Tibial artery (tissue), 4 donors: ENCODE measurements at regions not wholly inside any gene's neighbourhood (a gene's known extent, or its start where the extent isn't known, plus 50 kb on each side); places are given as distances from the start of the nearest gene placed in this dataset.

Experiments used
- DNase-seq, 2 donors: peaks; one replicate each; pipeline ENCODE4 v3.0.0-alpha.2; 2019
- H3K27ac ChIP-seq, 2 donors: fragments of 200-600 bp; sonication (generic) in 1 of 2; 1 replicate in 1 of 2; 2 replicates in 1 of 2; pipeline ENCODE4 v1.5.1; 2018 to 2019; ENCODE audit warnings: mild to moderate bottlenecking in 1 of 2
- H3K27me3 ChIP-seq, 2 donors: fragments of 200-600 bp; sonication (generic) in 1 of 2; one replicate each; pipeline versions ENCODE4 v1.5.1 to v1.6.0; 2016 to 2019
- H3K36me3 ChIP-seq, 3 donors: fragments of 200-600 bp; sonication (generic) in 2 of 3; one replicate each; pipeline ENCODE4 v1.5.1; 2016 to 2019; ENCODE audit warnings: mild to moderate bottlenecking in 2 of 3
- H3K4me1 ChIP-seq, 4 donors: fragments of 200-600 bp; sonication (generic) in 2 of 4; 1 replicate in 3 of 4; 2 replicates in 1 of 4; pipeline ENCODE4 v1.5.1; 2016 to 2019
- H3K4me3 ChIP-seq, 2 donors: fragments of 200-600 bp; sonication (generic) in 1 of 2; 1 replicate in 1 of 2; 2 replicates in 1 of 2; pipeline ENCODE4 v1.5.1; 2018 to 2019; ENCODE audit warnings: mild to moderate bottlenecking in 2 of 2
- H3K9me3 ChIP-seq, 3 donors: fragments of 200-600 bp; sonication (generic) in 1 of 3; one replicate each; pipeline ENCODE4 v1.5.1; 2016 to 2019
- intact Hi-C: fragments of 100-400 bp; cut with DNase I; formaldehyde crosslinking; loops from one replicate; pipeline ENCODE4 v1.15.0; 2023; ENCODE audit warnings: low total_unique reads
- TF ChIP-seq, protein P1 (sequence below), 2 experiments: fragments of 200-600 bp in 1 of 2; fragments of 450-650 bp in 1 of 2; IDR thresholded peaks; one replicate each; pipeline ENCODE4 v1.5.1; 2017 to 2019; ENCODE audit warnings: antibody characterized with exemption in 2 of 2, mild to moderate bottlenecking in 1 of 2, moderate library complexity in 1 of 2

DNA sequence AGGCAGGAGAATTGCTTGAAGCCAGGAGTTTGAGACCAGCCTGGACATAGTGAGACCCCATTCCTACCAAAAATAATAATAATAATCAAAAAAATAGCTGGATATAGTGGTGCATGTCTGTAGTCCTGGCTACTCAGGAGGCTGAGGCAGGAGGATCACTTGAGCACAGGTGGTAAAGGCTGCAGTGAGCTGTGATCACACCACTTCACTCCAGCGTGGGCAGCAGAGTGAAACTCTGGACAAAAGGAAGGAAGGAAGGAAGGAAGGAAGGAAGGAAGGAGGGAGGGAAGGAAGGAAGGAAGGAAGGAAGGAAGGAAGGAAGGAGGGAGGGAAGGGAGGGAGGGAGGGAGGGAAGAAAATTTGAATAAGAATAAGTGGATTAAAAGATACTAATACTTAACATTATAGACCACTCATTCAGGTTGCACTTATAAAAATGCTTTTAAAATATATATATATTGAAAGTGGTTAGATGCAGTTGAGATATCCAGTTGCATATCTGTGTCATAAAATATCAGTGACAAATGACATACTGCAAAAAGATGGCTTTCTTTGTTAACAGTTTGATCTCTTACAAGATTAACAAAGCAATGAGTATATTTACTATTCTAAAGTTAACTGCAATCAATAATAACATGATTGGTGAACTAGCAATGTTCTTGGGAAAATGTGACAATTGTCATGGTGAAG, 702.4 kb downstream of the CPS1 start:
- intact Hi-C loops = no loop called here
- Histone ChIP-seq H3K27me3 (no peaks in the 10 kb centered on the region), H3K9me3 (no peaks in the 10 kb centered on the region), H3K36me3 (no peaks in the 10 kb centered on the region), H3K4me3 (no peak overlapping the region), H3K27ac (no peak overlapping the region), H3K4me1 (no peaks in the 10 kb centered on the region)
- no peak for DNase-seq
- TF ChIP-seq, protein P1, sequence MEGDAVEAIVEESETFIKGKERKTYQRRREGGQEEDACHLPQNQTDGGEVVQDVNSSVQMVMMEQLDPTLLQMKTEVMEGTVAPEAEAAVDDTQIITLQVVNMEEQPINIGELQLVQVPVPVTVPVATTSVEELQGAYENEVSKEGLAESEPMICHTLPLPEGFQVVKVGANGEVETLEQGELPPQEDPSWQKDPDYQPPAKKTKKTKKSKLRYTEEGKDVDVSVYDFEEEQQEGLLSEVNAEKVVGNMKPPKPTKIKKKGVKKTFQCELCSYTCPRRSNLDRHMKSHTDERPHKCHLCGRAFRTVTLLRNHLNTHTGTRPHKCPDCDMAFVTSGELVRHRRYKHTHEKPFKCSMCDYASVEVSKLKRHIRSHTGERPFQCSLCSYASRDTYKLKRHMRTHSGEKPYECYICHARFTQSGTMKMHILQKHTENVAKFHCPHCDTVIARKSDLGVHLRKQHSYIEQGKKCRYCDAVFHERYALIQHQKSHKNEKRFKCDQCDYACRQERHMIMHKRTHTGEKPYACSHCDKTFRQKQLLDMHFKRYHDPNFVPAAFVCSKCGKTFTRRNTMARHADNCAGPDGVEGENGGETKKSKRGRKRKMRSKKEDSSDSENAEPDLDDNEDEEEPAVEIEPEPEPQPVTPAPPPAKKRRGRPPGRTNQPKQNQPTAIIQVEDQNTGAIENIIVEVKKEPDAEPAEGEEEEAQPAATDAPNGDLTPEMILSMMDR (IDR thresholded peaks at IDR 0.05) = no peak

DNA sequence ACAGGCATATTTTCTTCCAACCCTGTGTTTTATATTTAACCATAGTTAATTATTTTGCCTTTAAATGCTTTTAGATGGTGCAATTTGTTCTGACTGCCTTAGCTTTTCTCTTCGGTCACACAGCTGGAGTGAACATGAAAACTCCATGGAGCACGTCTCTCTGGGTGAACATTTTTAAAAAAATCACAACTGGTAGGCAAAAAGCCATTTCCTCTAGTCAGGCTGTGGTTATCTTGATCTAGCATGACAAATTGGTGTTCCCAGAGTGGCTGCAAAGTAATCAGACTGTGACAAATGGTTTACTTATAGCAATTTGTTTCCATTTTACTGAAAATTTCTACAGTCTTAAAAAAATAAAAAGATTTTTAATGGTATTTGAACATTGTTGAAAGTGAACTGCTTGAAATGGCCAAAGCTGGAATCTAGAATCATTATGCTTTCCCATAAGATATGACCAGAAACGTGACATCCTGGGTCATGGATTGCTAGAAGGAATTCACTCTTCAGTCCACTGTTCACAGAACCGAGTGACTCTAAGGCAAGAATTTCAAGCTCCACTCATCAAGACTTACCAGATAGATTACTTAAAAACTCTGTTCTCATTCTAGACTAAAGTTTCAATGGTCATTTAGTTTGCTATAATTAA, 703.6 kb downstream of the CPS1 start:
- Histone ChIP-seq H3K4me3 (no peak overlapping the region), H3K9me3 (no peaks in the 10 kb centered on the region), H3K36me3 (no peaks in the 10 kb centered on the region), H3K27ac (no peak overlapping the region), H3K27me3 (no peaks in the 10 kb centered on the region), H3K4me1 (no peaks in the 10 kb centered on the region)
- intact Hi-C loops = no loop called here
- TF ChIP-seq, protein P1 (IDR thresholded peaks at IDR 0.05) = no peak
- DNase-seq = no peak

DNA sequence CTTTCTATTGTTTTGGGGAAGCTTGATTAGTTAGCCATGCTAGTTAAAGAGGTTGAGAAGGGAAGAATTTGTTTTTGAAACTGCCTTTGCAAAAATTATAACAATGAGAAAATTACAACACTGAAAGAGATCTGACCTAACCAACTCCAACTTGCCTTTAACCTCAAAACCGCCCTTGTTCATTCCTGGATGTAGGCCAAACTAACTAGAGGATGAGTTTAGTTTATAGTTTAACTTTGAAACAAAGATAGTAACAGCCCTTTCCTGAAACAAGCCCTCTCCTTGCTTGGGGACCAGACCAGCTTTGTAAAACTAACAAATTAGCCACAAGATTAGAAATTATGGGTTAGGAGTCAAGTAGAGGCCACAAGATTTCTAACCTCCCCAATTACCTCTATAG, 713.9 kb downstream of the CPS1 start:
- TF ChIP-seq, protein P1 (IDR thresholded peaks at IDR 0.05) = no peak
- H3K9me3 ChIP-seq = peaks cover 0 to 8% (median 0%) of the 10 kb centered on the region in 3 donors
- H3K27me3 ChIP-seq = no peaks in the 10 kb centered on the region
- H3K36me3 ChIP-seq = no peaks in the 10 kb centered on the region
- intact Hi-C loops = no loop called here
- H3K4me3 ChIP-seq = no peak overlapping the region
- H3K4me1 ChIP-seq = no peaks in the 10 kb centered on the region
- H3K27ac ChIP-seq = no peak overlapping the region
- DNase-seq = no peak

DNA sequence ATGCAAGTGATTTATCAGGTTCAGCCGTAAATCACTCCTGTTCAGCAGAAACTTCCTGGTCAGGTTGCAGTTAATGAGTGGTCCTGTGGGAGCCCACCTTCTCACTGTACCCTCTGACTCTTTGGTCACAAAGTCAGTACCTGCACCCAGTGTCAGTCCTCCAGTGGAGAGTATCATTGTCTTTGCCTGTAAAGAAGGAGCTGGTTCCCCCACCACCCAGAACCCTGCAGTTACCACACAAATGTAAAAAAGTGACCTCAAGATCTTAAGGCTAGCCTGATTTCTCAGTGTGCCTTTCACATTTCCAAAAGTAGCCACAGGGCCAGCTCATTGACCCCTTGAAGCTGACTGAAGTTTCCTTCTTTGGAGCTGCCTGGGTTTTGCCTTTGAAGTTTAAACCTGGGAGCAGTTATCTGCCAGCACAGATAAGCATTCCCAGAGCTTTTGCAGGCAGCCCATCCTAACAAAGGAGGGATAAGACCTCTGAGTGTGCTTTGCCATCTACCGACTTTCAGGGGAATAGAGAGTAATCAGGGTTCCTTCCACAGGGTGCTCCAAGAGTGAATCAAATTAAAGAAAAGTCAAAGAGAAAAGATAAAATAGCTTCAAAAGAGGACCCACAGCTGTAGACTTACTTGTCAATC, 725.2 kb downstream of the CPS1 start:
- no peak for DNase-seq
- TF ChIP-seq, protein P1 (IDR thresholded peaks at IDR 0.05) = no peak
- H3K9me3 ChIP-seq = no peaks in the 10 kb centered on the region
- intact Hi-C loops = no loop called here
- no peaks in the 10 kb centered on the region for H3K36me3 ChIP-seq
- no peaks in the 10 kb centered on the region for H3K27me3 ChIP-seq
- H3K4me1 ChIP-seq = no peaks in the 10 kb centered on the region
- H3K27ac ChIP-seq = no peak overlapping the region
- no peak overlapping the region for H3K4me3 ChIP-seq

DNA sequence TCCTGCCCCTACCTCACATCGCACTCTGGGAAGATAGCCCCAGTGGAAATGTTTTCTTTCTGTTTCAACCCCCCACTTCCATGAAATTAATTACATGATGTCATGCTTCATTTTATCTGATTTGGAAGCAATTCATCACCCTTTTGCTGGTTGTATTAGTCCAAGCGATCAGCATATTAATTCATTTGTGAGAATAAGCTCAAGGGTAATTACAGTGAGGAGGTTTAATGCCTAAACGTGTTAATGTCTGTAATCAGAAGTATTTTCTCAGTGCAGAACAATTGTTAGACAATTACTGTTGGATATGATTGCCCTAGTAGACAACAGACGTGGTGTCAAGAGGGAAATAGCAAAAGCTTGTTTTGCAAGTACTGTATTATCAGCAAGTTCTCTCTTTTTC, 746.3 kb downstream of the CPS1 start:
- no peaks in the 10 kb centered on the region for H3K9me3 ChIP-seq
- no peak for DNase-seq
- no peaks in the 10 kb centered on the region for H3K36me3 ChIP-seq
- no peaks in the 10 kb centered on the region for H3K4me1 ChIP-seq
- H3K27ac ChIP-seq = no peak overlapping the region
- H3K4me3 ChIP-seq = no peak overlapping the region
- no peaks in the 10 kb centered on the region for H3K27me3 ChIP-seq
- intact Hi-C loops = no loop called here
- TF ChIP-seq, protein P1 (IDR thresholded peaks at IDR 0.05) = no peak
